Immature natural killer cell (primary cell): ENCODE measurements at regions not wholly inside any gene's neighbourhood (a gene's known extent, or its start where the extent isn't known, plus 50 kb on each side); places are given as distances from the start of the nearest gene placed in this dataset.

Source experiments
- DNase-seq, 3 donors: peaks; one replicate each; pipeline ENCODE4 v3.0.0; 2022; ENCODE audit warnings: mixed read lengths in 1 of 3
- H3K27ac Mint-ChIP-seq, 6 donors: one replicate each; pipeline ENCODE4 v1.8.0; 2020; ENCODE audit warnings: mixed read lengths in 6 of 6, mild to moderate bottlenecking in 5 of 6, inconsistent platforms in 4 of 6, moderate library complexity in 3 of 6
- H3K27me3 Mint-ChIP-seq, 3 donors: one replicate each; pipeline ENCODE4 v1.8.0; 2020 to 2021; ENCODE audit warnings: low read depth in 3 of 3, mild to moderate bottlenecking in 3 of 3, mixed read lengths in 3 of 3, moderate library complexity in 3 of 3, inconsistent platforms in 1 of 3
- H3K36me3 Mint-ChIP-seq, 3 donors: one replicate each; pipeline ENCODE4 v1.8.0; 2020; ENCODE audit warnings: mixed read lengths in 3 of 3, inconsistent platforms in 2 of 3, mild to moderate bottlenecking in 2 of 3
- H3K4me1 Mint-ChIP-seq, 2 donors: one replicate each; pipeline ENCODE4 v1.8.0; 2020; ENCODE audit warnings: inconsistent platforms in 2 of 2, mild to moderate bottlenecking in 2 of 2, mixed read lengths in 2 of 2, moderate library complexity in 1 of 2
- H3K4me3 Mint-ChIP-seq, 5 donors: one replicate each; pipeline ENCODE4 v1.8.0; 2020; ENCODE audit warnings: mild to moderate bottlenecking in 5 of 5, mixed read lengths in 5 of 5, inconsistent platforms in 3 of 5, moderate library complexity in 3 of 5
- H3K9me3 Mint-ChIP-seq, 6 donors: one replicate each; pipeline ENCODE4 v1.8.0; 2020; ENCODE audit warnings: mild to moderate bottlenecking in 6 of 6, mixed read lengths in 6 of 6, inconsistent platforms in 4 of 6, moderate library complexity in 3 of 6

GRCh38 chr18:8976606-8977005, 125.9 kb upstream of the NDUFV2 start:
- H3K4me1 Mint-ChIP-seq: no peaks in the 10 kb centered on the region
- no peaks in the 10 kb centered on the region for H3K36me3 Mint-ChIP-seq
- no peaks in the 10 kb centered on the region for H3K9me3 Mint-ChIP-seq
- H3K27ac Mint-ChIP-seq: no peak overlapping the region
- H3K4me3 Mint-ChIP-seq: no peak overlapping the region
- DNase-seq: no peak
- H3K27me3 Mint-ChIP-seq: peaks cover 0 to 1% (median 0%) of the 10 kb centered on the region in 3 donors

DNA sequence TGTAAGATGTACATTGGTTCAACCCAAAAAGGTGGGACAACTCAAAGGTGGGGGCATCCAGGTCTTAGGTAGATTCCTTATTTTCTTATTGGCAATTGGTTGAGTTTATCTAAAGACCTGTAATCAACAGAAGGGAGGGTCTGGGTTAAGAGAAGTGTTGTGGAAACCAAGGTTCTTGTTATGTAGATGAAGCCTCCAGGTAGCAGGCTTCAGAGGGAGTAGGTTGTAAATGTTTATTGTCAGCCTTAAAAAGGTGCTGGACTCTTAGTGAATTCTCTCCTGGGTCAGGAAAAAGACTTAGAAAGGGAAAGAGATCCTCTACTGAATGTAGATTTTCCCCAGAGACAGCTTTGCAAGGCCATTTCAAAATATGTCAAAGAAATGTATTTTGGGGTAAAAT, 125.3 kb upstream of the NDUFV2 start:
- Mint-ChIP-seq H3K27ac (no peak overlapping the region), H3K9me3 (no peaks in the 10 kb centered on the region), H3K27me3 (peaks cover 0 to 1% (median 0%) of the 10 kb centered on the region in 3 donors), H3K4me3 (no peak overlapping the region), H3K4me1 (no peaks in the 10 kb centered on the region), H3K36me3 (no peaks in the 10 kb centered on the region)
- no peak for DNase-seq

DNA sequence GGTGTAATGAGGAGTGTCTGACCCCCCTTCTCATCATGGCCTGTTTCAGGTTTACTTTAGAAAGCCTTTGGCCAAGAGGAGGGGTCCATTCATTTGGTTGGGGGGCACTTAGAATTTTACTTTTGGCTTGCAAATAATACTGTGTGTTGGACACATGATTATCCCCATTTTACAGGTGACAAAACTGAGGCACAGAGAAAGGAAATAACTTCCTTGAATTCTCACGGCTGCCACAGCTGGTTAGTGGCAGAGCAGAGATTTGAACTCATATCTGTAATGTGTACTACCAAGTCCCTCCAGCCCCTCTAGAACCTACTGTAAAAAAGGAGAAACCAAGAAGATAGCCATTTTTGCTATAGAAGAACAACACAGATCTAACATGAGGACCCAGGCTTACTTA, 124.8 kb upstream of the NDUFV2 start:
- no peak overlapping the region for H3K27ac Mint-ChIP-seq
- no peaks in the 10 kb centered on the region for H3K9me3 Mint-ChIP-seq
- H3K4me1 Mint-ChIP-seq: no peaks in the 10 kb centered on the region
- H3K4me3 Mint-ChIP-seq: no peak overlapping the region
- H3K27me3 Mint-ChIP-seq: peaks cover 0 to 1% (median 0%) of the 10 kb centered on the region in 3 donors
- DNase-seq: no peak
- H3K36me3 Mint-ChIP-seq: no peaks in the 10 kb centered on the region

- H3K4me1 Mint-ChIP-seq: no peaks in the 10 kb centered on the region
- no peaks in the 10 kb centered on the region for H3K9me3 Mint-ChIP-seq
- DNase-seq: no peak
- H3K36me3 Mint-ChIP-seq: no peaks in the 10 kb centered on the region
- no peak overlapping the region for H3K27ac Mint-ChIP-seq
- peaks cover 0 to 1% (median 0%) of the 10 kb centered on the region in 3 donors for H3K27me3 Mint-ChIP-seq
- no peak overlapping the region for H3K4me3 Mint-ChIP-seq
Measured at GRCh38 chr18:8978394-8978793, 124.1 kb upstream of the NDUFV2 start.

- Mint-ChIP-seq H3K36me3 (no peaks in the 10 kb centered on the region), H3K27me3 (peaks cover 0 to 2% (median 1%) of the 10 kb centered on the region in 3 donors), H3K27ac (no peak overlapping the region), H3K4me1 (no peaks in the 10 kb centered on the region), H3K4me3 (no peak overlapping the region), H3K9me3 (no peaks in the 10 kb centered on the region)
- no peak for DNase-seq
Measured at GRCh38 chr18:8979258-8979988, 123.1 kb upstream of the NDUFV2 start.

DNA sequence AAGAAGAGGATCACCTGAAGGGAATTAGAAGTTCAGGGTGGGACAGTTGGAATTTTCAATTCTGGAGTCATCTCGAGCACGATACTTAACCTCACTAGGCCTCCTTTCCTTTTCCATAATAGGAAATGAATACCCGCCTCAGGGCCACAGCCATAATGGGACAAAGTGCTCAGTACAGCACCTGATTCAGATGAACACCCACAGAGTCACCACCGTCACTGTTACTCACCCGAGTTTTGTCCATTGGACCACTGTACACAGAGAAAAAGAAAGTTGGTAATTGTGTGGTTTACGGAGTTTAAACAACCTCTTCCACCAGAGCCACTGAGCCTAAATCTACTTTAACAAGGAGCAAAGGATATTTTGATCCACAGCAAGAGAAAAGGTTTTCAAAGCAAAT, 122.0 kb upstream of the NDUFV2 start:
- DNase-seq: no peak
- Mint-ChIP-seq H3K4me3 (no peak overlapping the region), H3K36me3 (no peaks in the 10 kb centered on the region), H3K9me3 (no peaks in the 10 kb centered on the region), H3K4me1 (no peaks in the 10 kb centered on the region), H3K27ac (no peak overlapping the region), H3K27me3 (peaks cover 0 to 3% (median 1%) of the 10 kb centered on the region in 3 donors)

GRCh38 chr18:8980918-8981317, 121.6 kb upstream of the NDUFV2 start:
- Mint-ChIP-seq H3K9me3 (no peaks in the 10 kb centered on the region), H3K4me1 (no peaks in the 10 kb centered on the region), H3K27me3 (peaks cover 0 to 3% (median 1%) of the 10 kb centered on the region in 3 donors), H3K27ac (no peak overlapping the region), H3K36me3 (no peaks in the 10 kb centered on the region), H3K4me3 (no peak overlapping the region)
- DNase-seq: no peak

DNA sequence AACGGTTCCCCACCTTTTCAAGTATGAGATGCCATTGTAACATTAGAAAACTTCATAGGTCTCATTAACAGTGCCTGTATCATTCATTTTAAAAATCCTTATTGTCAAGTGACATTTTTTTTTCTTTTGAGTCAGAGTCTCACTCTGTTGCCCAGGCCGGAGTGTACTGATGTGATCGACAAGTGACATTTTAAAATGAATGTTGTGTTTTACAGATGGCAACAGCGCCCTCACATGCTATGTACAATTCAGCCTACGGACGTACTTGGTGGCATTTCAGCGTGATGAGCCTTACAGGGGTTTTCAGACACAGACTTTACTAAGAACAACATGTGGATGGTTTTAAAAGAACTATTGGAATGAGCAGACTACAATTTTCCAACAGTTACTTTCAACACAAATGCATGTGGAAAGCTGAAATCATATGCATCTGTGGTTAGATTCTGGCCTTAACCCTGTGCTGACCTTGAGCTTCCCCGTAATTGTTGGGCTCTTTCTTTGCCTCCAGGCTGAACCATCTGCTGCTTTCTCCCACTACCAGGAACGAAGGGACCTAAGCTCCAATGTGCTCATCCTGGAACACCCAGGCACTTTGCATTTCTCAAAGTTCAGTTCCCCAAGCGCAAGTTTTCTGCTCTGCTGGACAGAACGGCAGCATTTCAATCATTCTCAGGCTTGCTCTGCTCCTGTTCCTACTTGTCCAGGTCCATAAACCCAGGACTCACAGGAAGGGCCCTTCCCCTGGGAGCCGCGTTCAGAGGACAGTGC, 119.9 kb upstream of the NDUFV2 start:
- no peak overlapping the region for H3K4me3 Mint-ChIP-seq
- H3K9me3 Mint-ChIP-seq: no peaks in the 10 kb centered on the region

DNA sequence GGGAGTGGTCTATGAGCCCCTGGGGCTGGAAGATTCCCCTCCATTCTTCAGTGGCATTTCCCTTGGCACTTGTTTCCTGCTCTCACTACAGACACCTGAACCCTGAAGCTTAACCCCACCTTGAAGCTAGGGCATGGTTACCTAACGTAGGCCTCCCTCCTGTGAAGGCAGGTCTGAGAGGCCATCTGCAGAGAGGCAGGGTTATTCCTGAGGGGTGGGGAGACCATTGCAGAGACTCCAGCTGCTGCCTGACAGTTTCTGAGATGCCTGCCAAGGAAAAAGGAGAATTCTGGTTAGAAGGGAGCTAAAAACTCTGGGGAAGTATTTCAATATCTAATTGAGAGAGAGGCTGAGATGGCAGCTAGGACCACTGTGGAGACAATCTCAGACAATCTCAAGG, 119.3 kb upstream of the NDUFV2 start:
- no peak for DNase-seq
- Mint-ChIP-seq H3K27me3 (peaks cover 1 to 3% (median 3%) of the 10 kb centered on the region in 3 donors), H3K36me3 (no peaks in the 10 kb centered on the region), H3K4me1 (no peaks in the 10 kb centered on the region), H3K27ac (no peak overlapping the region), H3K4me3 (no peak overlapping the region), H3K9me3 (no peaks in the 10 kb centered on the region)

More for the DNA sequence above, 119.9 kb upstream of the NDUFV2 start:
- Mint-ChIP-seq H3K36me3 (no peaks in the 10 kb centered on the region), H3K27me3 (peaks cover 1 to 3% (median 3%) of the 10 kb centered on the region in 3 donors), H3K27ac (no peak overlapping the region), H3K4me1 (no peaks in the 10 kb centered on the region)
- no peak for DNase-seq

- Mint-ChIP-seq H3K27me3 (peaks cover 6 to 8% (median 7%) of the 10 kb centered on the region in 3 donors), H3K27ac (no peak overlapping the region), H3K36me3 (no peaks in the 10 kb centered on the region), H3K9me3 (no peaks in the 10 kb centered on the region), H3K4me1 (no peaks in the 10 kb centered on the region), H3K4me3 (no peak overlapping the region)
- no peak for DNase-seq
Measured at GRCh38 chr18:8984131-8984721, 118.3 kb upstream of the NDUFV2 start.

- Mint-ChIP-seq H3K27ac (no peak overlapping the region), H3K36me3 (no peaks in the 10 kb centered on the region), H3K4me1 (no peaks in the 10 kb centered on the region), H3K4me3 (no peak overlapping the region), H3K27me3 (peaks cover 7 to 15% (median 8%) of the 10 kb centered on the region in 3 donors), H3K9me3 (no peaks in the 10 kb centered on the region)
- DNase-seq: no peak
Measured at GRCh38 chr18:8987241-8987640, 115.3 kb upstream of the NDUFV2 start.

DNA sequence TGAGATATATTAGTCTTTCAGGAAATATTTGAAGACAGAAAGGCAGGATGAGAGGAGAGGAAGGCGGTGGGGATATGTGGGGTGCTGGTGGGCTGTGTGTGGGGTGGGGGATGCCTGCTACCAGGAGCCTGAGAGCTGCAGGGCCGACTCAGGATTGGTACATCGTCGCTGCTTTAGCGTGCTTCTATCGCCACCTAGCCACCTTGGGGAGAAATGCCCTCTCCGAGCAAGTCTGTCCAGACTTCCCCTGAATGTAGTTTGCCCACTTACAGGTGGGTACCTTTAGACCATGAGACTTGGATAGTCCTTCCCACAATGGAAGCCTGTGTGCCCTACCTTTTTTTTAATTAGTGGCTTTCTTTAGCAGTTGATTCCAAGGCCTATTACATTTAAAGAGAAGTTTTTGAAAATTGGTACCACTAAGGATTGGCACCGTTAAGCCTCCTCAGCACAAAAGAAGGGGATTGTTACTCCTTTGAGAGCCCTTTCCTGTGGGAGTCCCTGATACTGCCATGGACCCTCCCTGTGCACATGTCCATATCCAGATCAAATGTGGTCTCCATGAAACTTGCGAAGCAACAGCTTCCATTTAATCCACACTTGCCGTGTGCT, 114.1 kb upstream of the NDUFV2 start:
- peaks cover 7 to 17% (median 8%) of the 10 kb centered on the region in 3 donors for H3K27me3 Mint-ChIP-seq
- no peaks in the 10 kb centered on the region for H3K36me3 Mint-ChIP-seq
- DNase-seq: peak; percentile 9 to 21 (median 19)
- no peaks in the 10 kb centered on the region for H3K9me3 Mint-ChIP-seq
- no peak overlapping the region for H3K4me3 Mint-ChIP-seq
- no peak overlapping the region for H3K27ac Mint-ChIP-seq
- no peaks in the 10 kb centered on the region for H3K4me1 Mint-ChIP-seq

GRCh38 chr18:8989017-8989416, 113.5 kb upstream of the NDUFV2 start:
- H3K9me3 Mint-ChIP-seq: no peaks in the 10 kb centered on the region
- no peaks in the 10 kb centered on the region for H3K4me1 Mint-ChIP-seq
- no peak for DNase-seq
- H3K27me3 Mint-ChIP-seq: peaks cover 7 to 17% (median 8%) of the 10 kb centered on the region in 3 donors
- H3K4me3 Mint-ChIP-seq: no peak overlapping the region
- no peak overlapping the region for H3K27ac Mint-ChIP-seq
- no peaks in the 10 kb centered on the region for H3K36me3 Mint-ChIP-seq

DNA sequence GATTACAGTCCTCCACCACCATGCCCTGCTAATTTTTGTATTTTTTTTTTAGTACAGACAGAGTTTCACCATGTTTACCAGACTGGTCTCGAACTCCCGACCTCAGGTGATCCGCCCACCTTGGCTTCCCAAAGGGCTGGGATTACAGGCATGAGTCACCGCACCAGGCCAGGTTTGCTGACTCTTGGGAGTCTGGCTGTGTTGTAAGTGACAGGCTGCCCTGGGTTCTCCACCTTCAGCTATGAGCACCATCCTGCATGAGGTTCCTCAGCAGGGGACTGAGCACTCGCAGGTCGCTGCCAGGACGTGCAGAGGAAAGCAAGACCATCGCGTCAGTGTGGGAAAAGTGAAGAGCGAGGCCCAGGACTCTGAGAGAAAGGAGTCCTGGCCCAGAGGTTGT, 112.6 kb upstream of the NDUFV2 start:
- H3K27me3 Mint-ChIP-seq: peaks cover 7 to 14% (median 8%) of the 10 kb centered on the region in 3 donors
- H3K4me3 Mint-ChIP-seq: no peak overlapping the region
- no peaks in the 10 kb centered on the region for H3K9me3 Mint-ChIP-seq
- H3K36me3 Mint-ChIP-seq: no peaks in the 10 kb centered on the region
- no peaks in the 10 kb centered on the region for H3K4me1 Mint-ChIP-seq
- no peak overlapping the region for H3K27ac Mint-ChIP-seq
- no peak for DNase-seq
